HCT116 (cell line): ENCODE measurements at regions not wholly inside any gene's neighbourhood (a gene's known extent, or its start where the extent isn't known, plus 50 kb on each side); places are given as distances from the start of the nearest gene placed in this dataset.

Experiments used
- ATAC-seq: fragments of 200-7000 bp; cut with Tn5 transposase; 2 replicates; pipeline ENCODE4 v1.9.1; 2020; ENCODE audit warnings: mild to moderate bottlenecking, moderate library complexity
- BruUV-seq: library from RNA; stranded (reverse); fragments of 400-500 nt; replicated peaks from 2 replicates; lab custom pipeline; 2021; lab: Mats Ljungman, UMichigan
- CTCF ChIA-PET: fragments of 300-600 bp; sonication (Branson Sonifier 250); formaldehyde crosslinking; loops from one replicate; lab custom pipeline; 2021; ENCODE audit warnings: antibody characterized with exemption; lab: Charles Lee
- POLR2A ChIA-PET: fragments of 300-600, 350-600 bp; sonication (Branson Sonifier 250); formaldehyde crosslinking; loops from one replicate; lab custom pipeline; 2021; ENCODE audit warnings: antibody characterized with exemption; lab: Charles Lee
- RAD21 ChIA-PET, 2 experiments: fragments of 300-600 bp; sonication (Branson Sonifier 250); formaldehyde crosslinking; loops; one replicate each; lab custom pipeline; 2023; ENCODE audit warnings: low total read pairs in 2 of 2; ENCODE audit not compliant: uncharacterized antibody in 2 of 2, unreplicated experiment in 2 of 2, low non-redundant PET in 1 of 2; lab: Charles Lee
- DNase-seq: peaks from one replicate; pipeline ENCODE4 v3.0.0-alpha.2; 2010; ENCODE audit warnings: low read depth, low spot score
- H2AFZ ChIP-seq: fragments of 200-600 bp; shearing (Covaris generic), sonication (generic); 2 replicates; pipeline ENCODE4 v1.6.1; 2017; ENCODE audit warnings: low read depth, mixed run types, mixed read lengths, antibody characterized with exemption, low read length; ENCODE audit not compliant: poor library complexity, severe bottlenecking
- H3K27ac ChIP-seq: 2 replicates; pipeline ENCODE4 v1.5.1; 2012; ENCODE audit warnings: low read depth, low read length
- H3K27me3 ChIP-seq: fragments of 200-600 bp; sonication (generic); 2 replicates; pipeline ENCODE4 v1.6.1; 2016; ENCODE audit warnings: mixed run types, low read length, mixed read lengths; ENCODE audit not compliant: insufficient read depth
- H3K36me3 ChIP-seq, 2 experiments: fragments of 200-500 bp in 1 of 2; fragments of 200-600 bp in 1 of 2; sonication (Bioruptor generic) in 1 of 2; sonication (generic) in 1 of 2; 2 replicates each; pipeline versions ENCODE4 v1.5.1 to v1.6.1; 2014 to 2016; ENCODE audit warnings: low read length in 2 of 2, inconsistent platforms in 1 of 2, mixed read lengths in 1 of 2, mixed run types in 1 of 2; ENCODE audit not compliant: insufficient read depth in 2 of 2, control insufficient read depth in 1 of 2
- H3K4me1 ChIP-seq, 2 experiments: fragments of 200-600 bp in 1 of 2; sonication (generic) in 1 of 2; 2 replicates each; pipeline versions ENCODE4 v1.5.1 to v1.6.1; 2012 to 2017; ENCODE audit warnings: low read length in 2 of 2, inconsistent platforms in 1 of 2, mild to moderate bottlenecking in 1 of 2, mixed read lengths in 1 of 2, mixed run types in 1 of 2, moderate library complexity in 1 of 2; ENCODE audit not compliant: insufficient read depth in 2 of 2, control insufficient read depth in 1 of 2
- H3K4me2 ChIP-seq: fragments of 200-600 bp; sonication (generic); 2 replicates; pipeline ENCODE4 v1.6.1; 2017; ENCODE audit warnings: mixed run types, low read length, mixed read lengths
- H3K4me3 ChIP-seq, 2 experiments: fragments of 200-600 bp in 1 of 2; sonication (generic) in 1 of 2; replicated peaks in 1 of 2; 2 replicates each; pipeline ENCODE4 v1.5.1; 2011 to 2016; ENCODE audit warnings: low read length in 2 of 2, control low read depth in 1 of 2, low read depth in 1 of 2, mild to moderate bottlenecking in 1 of 2, mixed read lengths in 1 of 2, mixed run types in 1 of 2
- H3K79me2 ChIP-seq: fragments of 200-600 bp; sonication (generic); 2 replicates; pipeline ENCODE4 v1.6.1; 2017; ENCODE audit warnings: mild to moderate bottlenecking, mixed run types, low read length, moderate library complexity, mixed read lengths; ENCODE audit not compliant: insufficient read depth
- H3K9ac ChIP-seq: fragments of 200-600 bp; sonication (generic); 2 replicates; pipeline ENCODE4 v1.6.1; 2016; ENCODE audit warnings: low read length, mixed read lengths
- H3K9me2 ChIP-seq: fragments of 200-600 bp; sonication (generic), shearing (Covaris generic); 2 replicates; pipeline ENCODE4 v1.6.1; 2017; ENCODE audit warnings: mixed run types, mild to moderate bottlenecking, moderate library complexity; ENCODE audit not compliant: insufficient read depth
- H3K9me3 ChIP-seq, 2 experiments: fragments of 200-500 bp in 1 of 2; fragments of 200-600 bp in 1 of 2; sonication (Bioruptor generic) in 1 of 2; sonication (generic) in 1 of 2; 2 replicates each; pipeline ENCODE4 v1.6.1; 2014 to 2017; ENCODE audit warnings: low read length in 2 of 2, mixed read lengths in 2 of 2, inconsistent platforms in 1 of 2, low read depth in 1 of 2, mild to moderate bottlenecking in 1 of 2, mixed run types in 1 of 2, moderate library complexity in 1 of 2; ENCODE audit not compliant: control insufficient read depth in 1 of 2, insufficient read depth in 1 of 2
- H4K20me1 ChIP-seq: fragments of 200-600 bp; sonication (generic), shearing (Covaris generic); 2 replicates; pipeline ENCODE4 v1.6.1; 2017; ENCODE audit warnings: mixed run types, mild to moderate bottlenecking, moderate library complexity; ENCODE audit not compliant: insufficient read depth
- JUND ChIP-seq: IDR thresholded peaks from 2 replicates; pipeline ENCODE4 v1.6.1; 2012
- SIN3A ChIP-seq: IDR thresholded peaks from 2 replicates; pipeline ENCODE4 v1.6.1; 2012; ENCODE audit warnings: low read depth
- SRF ChIP-seq: IDR thresholded peaks from 2 replicates; pipeline ENCODE4 v1.6.1; 2012; ENCODE audit warnings: low read depth
- ZFX ChIP-seq: fragments of 450-650 bp; IDR thresholded peaks from 2 replicates; pipeline ENCODE4 v1.6.1; 2017
- intact Hi-C: fragments of 100-400 bp; cut with micrococcal nuclease; formaldehyde crosslinking; loops from 2 replicates; pipeline ENCODE4 v1.10.0; 2022
- TF ChIP-seq, protein P1 (sequence below): IDR thresholded peaks from 2 replicates; pipeline ENCODE4 v1.6.1; 2012; ENCODE audit warnings: low read depth

DNA sequence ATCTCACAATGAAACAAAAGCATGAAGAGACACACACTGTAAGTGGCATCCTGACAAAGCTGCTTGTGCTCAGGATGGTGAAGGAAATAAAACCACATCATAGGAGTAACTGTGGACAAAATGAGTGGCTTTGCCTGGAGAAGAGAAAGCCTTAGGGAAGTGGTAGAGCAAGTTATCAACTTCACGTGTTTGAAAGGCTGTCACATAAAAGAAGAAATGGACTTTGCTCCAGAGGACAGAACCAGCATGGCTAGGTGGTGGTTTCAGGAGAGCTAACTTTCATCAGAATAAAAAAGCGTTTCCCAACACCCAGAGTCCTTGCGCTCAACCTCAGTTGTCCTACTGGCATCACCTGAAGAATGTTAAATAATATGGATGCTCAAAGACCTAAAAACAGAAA lies 139.9 kb downstream of the SETD4 start:
- DNase-seq (no peak), ATAC-seq (no peak)
- Histone ChIP-seq H3K4me1 (peaks cover 0 to 9% of the 10 kb centered on the region in 2 experiments; a peak in 1 of 4 replicates), H3K4me2 (no peak overlapping the region), H3K27me3 (no peaks in the 10 kb centered on the region), H3K9me3 (no peaks in the 10 kb centered on the region), H4K20me1 (no peaks in the 10 kb centered on the region), H3K9ac (no peak overlapping the region), H3K27ac (no peak overlapping the region), H3K9me2 (no peaks in the 10 kb centered on the region; the same call in 1 of the 2 replicates), H3K36me3 (no peaks in the 10 kb centered on the region), H2AFZ (no peak overlapping the region), H3K4me3 (no peak overlapping the region), H3K79me2 (no peaks in the 10 kb centered on the region)
- CTCF ChIA-PET, result no interaction called here
- intact Hi-C loops, result no loop called here
- POLR2A ChIA-PET, result no interaction called here
- TF ChIP-seq JUND (no peak), SIN3A (no peak), SRF (no peak)
- TF ChIP-seq, all 23 proteins: peak for 0
- BruUV-seq, result no TSS peak
- RAD21 ChIA-PET, result interaction anchor here in 1 of 2 experiments (1.0 kb wide), 1 partner anchor 21 kb away, joined by 3 read pairs; no protein-coding TSS in a partner anchor

DNA sequence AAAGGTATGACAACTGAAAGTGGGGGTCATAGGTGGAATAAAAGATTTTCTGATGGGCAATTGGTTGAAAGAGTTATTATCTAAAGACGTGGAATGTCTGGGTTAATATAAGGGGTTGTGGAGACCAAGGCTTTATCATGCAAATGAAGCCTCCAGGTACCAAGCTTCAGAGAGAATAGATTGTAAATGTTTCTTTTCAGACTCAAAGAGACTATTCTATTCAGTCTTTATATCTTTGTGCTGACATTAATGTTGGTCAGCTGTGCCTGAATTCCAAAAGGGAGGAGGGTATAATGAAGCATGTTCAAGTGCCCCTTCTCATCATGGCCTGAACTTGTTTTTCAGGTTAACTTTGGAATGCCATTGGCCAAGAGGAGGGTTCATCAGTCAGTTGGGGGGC lies 145.3 kb downstream of the SETD4 start:
- Histone ChIP-seq H3K4me3 (no peak overlapping the region), H3K79me2 (no peaks in the 10 kb centered on the region), H3K9ac (no peak overlapping the region), H3K27me3 (no peaks in the 10 kb centered on the region), H3K9me3 (no peaks in the 10 kb centered on the region), H4K20me1 (no peaks in the 10 kb centered on the region), H2AFZ (no peak overlapping the region)
- ChIA-PET CTCF (no interaction called here), POLR2A (no interaction called here), RAD21 (no interaction called here)
- intact Hi-C loops, result no loop called here
- no peak for DNase-seq
- no TSS peak for BruUV-seq
- TF ChIP-seq SIN3A (no peak), ZFX (no peak)
- TF ChIP-seq, protein P1, sequence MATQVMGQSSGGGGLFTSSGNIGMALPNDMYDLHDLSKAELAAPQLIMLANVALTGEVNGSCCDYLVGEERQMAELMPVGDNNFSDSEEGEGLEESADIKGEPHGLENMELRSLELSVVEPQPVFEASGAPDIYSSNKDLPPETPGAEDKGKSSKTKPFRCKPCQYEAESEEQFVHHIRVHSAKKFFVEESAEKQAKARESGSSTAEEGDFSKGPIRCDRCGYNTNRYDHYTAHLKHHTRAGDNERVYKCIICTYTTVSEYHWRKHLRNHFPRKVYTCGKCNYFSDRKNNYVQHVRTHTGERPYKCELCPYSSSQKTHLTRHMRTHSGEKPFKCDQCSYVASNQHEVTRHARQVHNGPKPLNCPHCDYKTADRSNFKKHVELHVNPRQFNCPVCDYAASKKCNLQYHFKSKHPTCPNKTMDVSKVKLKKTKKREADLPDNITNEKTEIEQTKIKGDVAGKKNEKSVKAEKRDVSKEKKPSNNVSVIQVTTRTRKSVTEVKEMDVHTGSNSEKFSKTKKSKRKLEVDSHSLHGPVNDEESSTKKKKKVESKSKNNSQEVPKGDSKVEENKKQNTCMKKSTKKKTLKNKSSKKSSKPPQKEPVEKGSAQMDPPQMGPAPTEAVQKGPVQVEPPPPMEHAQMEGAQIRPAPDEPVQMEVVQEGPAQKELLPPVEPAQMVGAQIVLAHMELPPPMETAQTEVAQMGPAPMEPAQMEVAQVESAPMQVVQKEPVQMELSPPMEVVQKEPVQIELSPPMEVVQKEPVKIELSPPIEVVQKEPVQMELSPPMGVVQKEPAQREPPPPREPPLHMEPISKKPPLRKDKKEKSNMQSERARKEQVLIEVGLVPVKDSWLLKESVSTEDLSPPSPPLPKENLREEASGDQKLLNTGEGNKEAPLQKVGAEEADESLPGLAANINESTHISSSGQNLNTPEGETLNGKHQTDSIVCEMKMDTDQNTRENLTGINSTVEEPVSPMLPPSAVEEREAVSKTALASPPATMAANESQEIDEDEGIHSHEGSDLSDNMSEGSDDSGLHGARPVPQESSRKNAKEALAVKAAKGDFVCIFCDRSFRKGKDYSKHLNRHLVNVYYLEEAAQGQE, result no peak
- TF ChIP-seq, all 23 proteins: peak for 0
- Histone ChIP-seq H3K36me3 (no peaks in the 10 kb centered on the region), H3K27ac (no peak overlapping the region), H3K9me2 (no peaks in the 10 kb centered on the region; the same call in 1 of the 2 replicates), H3K4me2 (no peak overlapping the region), H3K4me1 (no peaks in the 10 kb centered on the region)
- ATAC-seq, result no peak
